ENCODE measurements at regions not wholly inside any gene's neighbourhood (a gene's known extent, or its start where the extent isn't known, plus 50 kb on each side); places are given as distances from the start of the nearest gene placed in this dataset.
A peak's percentile ranks its signal among the peaks of the same experiment; 100 is the strongest.

DNA sequence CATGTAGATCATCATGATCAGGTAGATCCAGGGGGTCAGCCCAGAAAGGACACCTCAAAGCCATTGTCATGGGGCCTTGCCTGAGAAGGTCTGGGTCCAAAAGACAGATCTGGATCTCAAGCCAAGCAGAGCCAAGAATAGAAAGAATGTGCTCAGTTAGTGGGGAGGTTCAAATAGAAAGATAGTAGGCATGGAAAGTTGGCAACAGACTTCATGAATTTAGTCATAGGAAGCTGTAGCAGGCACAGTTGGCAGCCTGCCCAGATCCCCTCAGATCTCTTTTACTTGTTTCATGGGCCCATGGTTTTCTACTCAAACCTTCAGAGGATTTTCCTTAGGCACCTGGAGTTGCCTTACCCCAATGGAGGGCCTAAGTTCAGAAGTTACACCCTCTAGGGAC is 767.0 kb downstream of the SLC4A3 start:
- TF ChIP-seq, protein P1, sequence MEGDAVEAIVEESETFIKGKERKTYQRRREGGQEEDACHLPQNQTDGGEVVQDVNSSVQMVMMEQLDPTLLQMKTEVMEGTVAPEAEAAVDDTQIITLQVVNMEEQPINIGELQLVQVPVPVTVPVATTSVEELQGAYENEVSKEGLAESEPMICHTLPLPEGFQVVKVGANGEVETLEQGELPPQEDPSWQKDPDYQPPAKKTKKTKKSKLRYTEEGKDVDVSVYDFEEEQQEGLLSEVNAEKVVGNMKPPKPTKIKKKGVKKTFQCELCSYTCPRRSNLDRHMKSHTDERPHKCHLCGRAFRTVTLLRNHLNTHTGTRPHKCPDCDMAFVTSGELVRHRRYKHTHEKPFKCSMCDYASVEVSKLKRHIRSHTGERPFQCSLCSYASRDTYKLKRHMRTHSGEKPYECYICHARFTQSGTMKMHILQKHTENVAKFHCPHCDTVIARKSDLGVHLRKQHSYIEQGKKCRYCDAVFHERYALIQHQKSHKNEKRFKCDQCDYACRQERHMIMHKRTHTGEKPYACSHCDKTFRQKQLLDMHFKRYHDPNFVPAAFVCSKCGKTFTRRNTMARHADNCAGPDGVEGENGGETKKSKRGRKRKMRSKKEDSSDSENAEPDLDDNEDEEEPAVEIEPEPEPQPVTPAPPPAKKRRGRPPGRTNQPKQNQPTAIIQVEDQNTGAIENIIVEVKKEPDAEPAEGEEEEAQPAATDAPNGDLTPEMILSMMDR (IDR thresholded peaks at IDR 0.05; ENCODE audit: insufficient read depth, low read depth, low read length) = no peak
- H3K4me3 ChIP-seq (ENCODE audit: low read depth, low read length) = no peak overlapping the region
- peak; percentile 13 for DNase-seq (ENCODE audit: low read depth)

DNA sequence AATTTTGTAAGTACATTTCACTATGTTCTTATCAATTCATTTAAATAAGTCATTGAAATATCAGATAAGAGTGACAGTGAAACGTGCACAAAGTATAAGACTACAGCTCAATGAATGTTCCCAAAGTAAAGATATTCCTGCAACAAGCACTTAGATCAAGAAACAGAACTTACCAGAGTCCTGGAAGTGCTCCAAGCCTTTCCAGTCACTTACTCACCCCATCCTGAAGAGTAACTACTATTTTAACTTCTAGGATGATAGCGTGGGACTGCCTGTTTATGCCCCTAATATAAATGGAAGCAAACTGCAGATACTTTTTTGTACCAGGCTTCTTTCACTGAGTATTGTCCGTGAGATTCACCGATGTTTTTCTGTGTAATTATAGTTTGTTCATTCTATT is 768.9 kb downstream of the SLC4A3 start:
- TF ChIP-seq, protein P1 (IDR thresholded peaks at IDR 0.05; ENCODE audit: insufficient read depth, low read depth, low read length) = no peak
- H3K4me3 ChIP-seq (ENCODE audit: low read depth, low read length) = no peak overlapping the region
- DNase-seq (ENCODE audit: low read depth) = peak; percentile 8

DNA sequence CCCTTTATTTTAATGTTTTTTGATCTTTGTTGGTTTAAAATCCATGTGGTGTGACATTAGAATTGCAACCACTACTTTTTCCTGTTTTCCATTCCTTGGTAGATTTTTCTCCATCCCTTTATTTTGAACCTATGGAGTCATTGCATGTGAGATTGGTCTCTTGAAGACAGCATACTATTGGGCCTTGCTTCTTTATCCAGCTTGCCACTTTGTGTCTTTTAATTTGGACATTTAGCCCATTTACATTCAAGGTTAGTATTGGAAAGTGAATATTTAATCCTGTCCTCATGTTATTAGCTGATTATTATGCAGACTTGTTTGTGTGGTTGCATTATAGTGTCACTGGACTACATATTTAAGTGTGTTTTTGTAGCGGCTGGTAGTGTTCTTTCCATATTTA is 782.9 kb downstream of the SLC4A3 start:
- TF ChIP-seq, protein P1 (IDR thresholded peaks at IDR 0.05; ENCODE audit: insufficient read depth, low read depth, low read length) = no peak
- DNase-seq (ENCODE audit: low read depth) = no peak
- H3K4me3 ChIP-seq (ENCODE audit: low read depth, low read length) = no peak overlapping the region

DNA sequence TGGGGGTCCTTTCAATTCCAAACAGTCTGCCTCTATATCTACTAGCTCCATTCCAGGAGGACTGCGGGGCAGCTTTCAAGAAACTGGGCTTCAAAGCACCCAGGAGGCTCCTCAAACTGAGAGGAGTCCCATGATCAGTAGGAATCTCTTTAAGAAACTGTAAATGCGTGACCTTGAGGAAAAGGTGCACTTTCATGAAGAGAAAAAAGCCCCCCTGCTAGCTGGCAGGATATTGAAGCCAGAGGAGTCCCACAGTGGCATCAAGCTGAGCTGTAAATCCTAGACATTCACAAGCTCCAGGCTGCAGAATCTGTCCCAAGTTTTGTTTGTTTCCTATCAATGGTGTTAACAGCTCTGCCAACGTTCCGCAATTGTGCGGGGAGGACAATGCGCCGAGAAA is 790.1 kb downstream of the SLC4A3 start:
- DNase-seq (ENCODE audit: low read depth) = no peak
- no peak overlapping the region for H3K4me3 ChIP-seq (ENCODE audit: low read depth, low read length)
- TF ChIP-seq, protein P1 (IDR thresholded peaks at IDR 0.05; ENCODE audit: insufficient read depth, low read depth, low read length) = no peak

DNA sequence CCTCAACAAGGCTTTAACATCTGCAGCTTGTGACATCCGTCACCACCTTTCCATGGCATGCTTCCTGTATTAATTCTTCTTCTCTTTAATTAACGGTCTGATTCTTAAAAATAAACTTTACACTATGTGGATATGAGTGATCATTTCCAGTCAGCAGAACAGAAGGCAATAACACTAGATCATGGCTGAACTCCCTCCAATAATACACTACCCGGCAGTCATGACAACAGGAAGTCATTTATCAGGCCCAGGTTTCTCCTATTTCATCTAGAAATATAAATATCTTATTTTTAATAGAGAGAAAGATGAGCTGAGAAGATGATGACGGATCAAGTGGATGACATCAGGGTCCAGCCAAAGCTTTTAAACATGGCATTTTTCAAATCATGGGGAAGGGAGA is 792.2 kb downstream of the SLC4A3 start:
- DNase-seq (ENCODE audit: low read depth) = no peak

DNA sequence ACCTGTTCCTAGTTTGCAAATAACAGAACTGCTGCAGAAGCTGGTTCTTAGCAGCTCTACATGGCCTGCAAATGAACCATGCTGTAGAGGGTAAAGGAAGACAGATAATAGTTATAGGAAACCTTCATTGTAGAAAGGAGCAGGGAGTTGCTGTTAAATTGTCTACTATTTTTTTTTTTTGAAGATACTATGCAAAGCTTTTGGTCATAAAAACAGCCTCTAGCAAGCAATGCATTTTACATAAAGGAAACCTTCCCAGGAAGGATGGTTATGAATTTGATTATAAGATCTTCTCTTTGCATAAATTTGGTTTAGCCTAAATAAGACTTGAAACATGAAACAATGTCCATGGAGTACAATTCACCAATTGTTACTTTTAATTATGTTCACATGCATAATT is 793.4 kb downstream of the SLC4A3 start:
- TF ChIP-seq, protein P1 (IDR thresholded peaks at IDR 0.05; ENCODE audit: insufficient read depth, low read depth, low read length) = no peak
- H3K4me3 ChIP-seq (ENCODE audit: low read depth, low read length) = no peak overlapping the region
- DNase-seq (ENCODE audit: low read depth) = no peak

More for the DNA sequence above, 792.2 kb downstream of the SLC4A3 start:
- H3K4me3 ChIP-seq (ENCODE audit: low read depth, low read length) = no peak overlapping the region
- TF ChIP-seq, protein P1 (IDR thresholded peaks at IDR 0.05; ENCODE audit: insufficient read depth, low read depth, low read length) = no peak

DNA sequence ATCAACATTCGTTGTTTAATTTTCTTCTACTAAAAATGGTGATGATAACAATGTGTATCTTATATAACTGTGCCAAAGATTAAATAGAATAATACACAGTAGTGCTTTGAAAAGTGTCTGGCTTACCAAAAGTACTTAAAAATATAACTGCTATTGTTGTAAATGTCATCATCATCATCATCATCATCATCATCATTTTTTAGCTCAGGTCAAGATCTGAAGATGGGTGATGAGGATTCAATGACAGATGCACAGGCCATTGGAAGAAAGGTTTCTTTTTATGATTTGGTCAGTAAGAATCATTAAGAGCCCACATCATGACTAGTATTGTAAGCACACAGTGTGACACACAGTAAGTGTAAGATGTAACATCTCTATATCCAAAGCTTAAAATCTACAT is 795.2 kb downstream of the SLC4A3 start:
- DNase-seq (ENCODE audit: low read depth) = no peak
- no peak overlapping the region for H3K4me3 ChIP-seq (ENCODE audit: low read depth, low read length)
- TF ChIP-seq, protein P1 (IDR thresholded peaks at IDR 0.05; ENCODE audit: insufficient read depth, low read depth, low read length) = no peak
